A673 (cell line): ENCODE measurements at regions not wholly inside any gene's neighbourhood (a gene's known extent, or its start where the extent isn't known, plus 50 kb on each side); places are given as distances from the start of the nearest gene placed in this dataset.

ENCODE experiments used
- BruUV-seq: library from RNA; stranded (reverse); fragments of 400-500 nt; replicated peaks from 2 replicates; lab custom pipeline; 2021; lab: Mats Ljungman, UMichigan
- CTCF ChIA-PET: fragments of 300-600 bp; sonication (Branson Sonifier 250); formaldehyde crosslinking; loops from one replicate; lab custom pipeline; 2022; ENCODE audit warnings: antibody characterized with exemption; lab: Charles Lee
- POLR2A ChIA-PET: fragments of 300-600 bp; sonication (Branson Sonifier 250); formaldehyde crosslinking; loops from one replicate; lab custom pipeline; 2022; ENCODE audit warnings: antibody characterized with exemption; ENCODE audit not compliant: low non-redundant PET; lab: Charles Lee
- DNase-seq: peaks from one replicate; pipeline ENCODE4 v3.0.0-alpha.2; 2015; ENCODE audit warnings: low spot score
- H3K27ac ChIP-seq: fragments of 200-600 bp; sonication (generic); 2 replicates; pipeline ENCODE4 v1.5.1; 2016; ENCODE audit warnings: mixed run types, low read depth, mild to moderate bottlenecking, mixed read lengths, antibody characterized with exemption, low read length; ENCODE audit not compliant: poor library complexity, severe bottlenecking
- H3K27me3 ChIP-seq: fragments of 200-600 bp; sonication (generic); replicated peaks from 2 replicates; pipeline ENCODE4 v1.6.1; 2017; ENCODE audit warnings: mixed run types, low read depth, mild to moderate bottlenecking, mixed read lengths, antibody characterized with exemption, low read length; ENCODE audit not compliant: insufficient read depth, poor library complexity
- H3K36me3 ChIP-seq: fragments of 200-600 bp; sonication (generic); 2 replicates; pipeline ENCODE4 v1.6.1; 2016; ENCODE audit warnings: mixed run types, mild to moderate bottlenecking, mixed read lengths, antibody characterized with exemption, low read length; ENCODE audit not compliant: insufficient read depth, poor library complexity, severe bottlenecking
- H3K4me1 ChIP-seq: fragments of 200-600 bp; sonication (generic); 2 replicates; pipeline ENCODE4 v1.6.1; 2017; ENCODE audit warnings: mixed run types, mild to moderate bottlenecking, mixed read lengths, antibody characterized with exemption, low read length; ENCODE audit not compliant: insufficient read depth, poor library complexity, severe bottlenecking
- H3K4me3 ChIP-seq: fragments of 200-600 bp; sonication (generic); 2 replicates; pipeline ENCODE4 v1.5.1; 2016; ENCODE audit warnings: low read depth, mixed run types, mild to moderate bottlenecking, mixed read lengths, low read length; ENCODE audit not compliant: poor library complexity, severe bottlenecking
- H3K9me3 ChIP-seq: fragments of 200-600 bp; sonication (generic); 2 replicates; pipeline ENCODE4 v1.6.1; 2016; ENCODE audit warnings: mixed run types, low read depth, mild to moderate bottlenecking, mixed read lengths, antibody characterized with exemption, low read length; ENCODE audit not compliant: poor library complexity, severe bottlenecking
- EZH2 ChIP-seq: fragments of 200-600 bp; sonication (generic); IDR thresholded peaks from 2 replicates; pipeline ENCODE4 v1.6.1; 2017; ENCODE audit warnings: borderline replicate concordance, low read depth, mild to moderate bottlenecking, mixed read lengths, antibody characterized with exemption, low read length; ENCODE audit not compliant: poor library complexity, severe bottlenecking
- intact Hi-C: fragments of 100-400 bp; cut with micrococcal nuclease; formaldehyde crosslinking; loops from one replicate; pipeline ENCODE4 v1.10.0; 2022; ENCODE audit not compliant: unreplicated experiment
- TF ChIP-seq, protein P1 (sequence below): fragments of 300-800, 200-600 bp; sonication (generic); conservative IDR thresholded peaks from 2 replicates; pipeline ENCODE4 v1.5.1; 2017; ENCODE audit warnings: low read depth, mild to moderate bottlenecking, antibody characterized with exemption, low read length, moderate library complexity, mixed read lengths

DNA sequence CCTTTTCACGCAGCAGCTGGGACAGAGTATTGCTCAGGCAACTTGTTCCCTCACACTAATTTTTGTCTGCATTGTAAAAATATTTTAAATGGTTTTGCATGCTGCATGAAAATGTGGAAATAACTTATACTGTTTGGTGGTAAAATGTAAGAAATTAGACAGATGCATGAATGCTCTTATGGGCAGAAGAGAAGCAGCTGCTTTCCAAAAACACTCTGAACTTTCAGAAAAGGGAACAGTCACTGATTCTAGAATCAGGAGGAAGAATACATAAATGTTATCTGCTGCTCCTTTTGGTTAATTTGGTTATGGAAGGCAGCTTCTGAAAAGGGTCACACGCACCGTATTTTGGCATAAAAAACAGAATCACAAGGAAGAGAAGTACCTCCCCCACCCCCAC lies 87.0 kb upstream of the RUNX1 start:
- Histone ChIP-seq H3K36me3 (no peaks in the 10 kb centered on the region), H3K4me3 (no peak overlapping the region), H3K27ac (no peak overlapping the region), H3K9me3 (no peaks in the 10 kb centered on the region), H3K4me1 (no peaks in the 10 kb centered on the region), H3K27me3 (no peaks in the 10 kb centered on the region)
- intact Hi-C loops, result no loop called here
- no TSS peak for BruUV-seq
- ChIA-PET POLR2A (no interaction called here), CTCF (no interaction called here)
- TF ChIP-seq EZH2, result no peak
- TF ChIP-seq, protein P1, sequence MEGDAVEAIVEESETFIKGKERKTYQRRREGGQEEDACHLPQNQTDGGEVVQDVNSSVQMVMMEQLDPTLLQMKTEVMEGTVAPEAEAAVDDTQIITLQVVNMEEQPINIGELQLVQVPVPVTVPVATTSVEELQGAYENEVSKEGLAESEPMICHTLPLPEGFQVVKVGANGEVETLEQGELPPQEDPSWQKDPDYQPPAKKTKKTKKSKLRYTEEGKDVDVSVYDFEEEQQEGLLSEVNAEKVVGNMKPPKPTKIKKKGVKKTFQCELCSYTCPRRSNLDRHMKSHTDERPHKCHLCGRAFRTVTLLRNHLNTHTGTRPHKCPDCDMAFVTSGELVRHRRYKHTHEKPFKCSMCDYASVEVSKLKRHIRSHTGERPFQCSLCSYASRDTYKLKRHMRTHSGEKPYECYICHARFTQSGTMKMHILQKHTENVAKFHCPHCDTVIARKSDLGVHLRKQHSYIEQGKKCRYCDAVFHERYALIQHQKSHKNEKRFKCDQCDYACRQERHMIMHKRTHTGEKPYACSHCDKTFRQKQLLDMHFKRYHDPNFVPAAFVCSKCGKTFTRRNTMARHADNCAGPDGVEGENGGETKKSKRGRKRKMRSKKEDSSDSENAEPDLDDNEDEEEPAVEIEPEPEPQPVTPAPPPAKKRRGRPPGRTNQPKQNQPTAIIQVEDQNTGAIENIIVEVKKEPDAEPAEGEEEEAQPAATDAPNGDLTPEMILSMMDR, result no peak
- DNase-seq, result no peak

DNA sequence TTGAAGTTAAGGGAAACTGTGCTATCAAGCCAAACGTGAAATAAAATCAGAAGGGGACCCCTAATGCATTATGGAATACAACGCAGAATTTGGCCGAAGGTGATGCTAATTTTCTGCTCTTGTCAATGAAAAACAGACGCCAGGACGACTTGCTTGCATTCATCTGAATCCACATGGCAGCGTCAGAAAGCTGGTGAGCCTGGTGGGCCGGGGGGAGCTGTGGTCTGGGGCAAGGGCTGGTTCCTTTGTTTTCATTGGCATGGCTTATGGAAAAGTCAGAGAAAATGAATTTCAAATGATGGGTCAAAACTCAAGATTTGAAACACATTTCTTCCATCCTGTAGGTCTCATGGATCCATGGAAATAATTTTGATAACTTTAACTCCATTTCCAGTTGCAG lies 86.4 kb upstream of the RUNX1 start:
- H3K36me3 ChIP-seq, result no peaks in the 10 kb centered on the region
- BruUV-seq, result no TSS peak
- no peak overlapping the region for H3K27ac ChIP-seq
- ChIA-PET POLR2A (no interaction called here), CTCF (no interaction called here)
- no peaks in the 10 kb centered on the region for H3K9me3 ChIP-seq
- no peak overlapping the region for H3K4me3 ChIP-seq
- intact Hi-C loops, result no loop called here
- H3K27me3 ChIP-seq, result no peaks in the 10 kb centered on the region
- no peaks in the 10 kb centered on the region for H3K4me1 ChIP-seq
- TF ChIP-seq EZH2, result no peak
- TF ChIP-seq, protein P1, result no peak
- no peak for DNase-seq

DNA sequence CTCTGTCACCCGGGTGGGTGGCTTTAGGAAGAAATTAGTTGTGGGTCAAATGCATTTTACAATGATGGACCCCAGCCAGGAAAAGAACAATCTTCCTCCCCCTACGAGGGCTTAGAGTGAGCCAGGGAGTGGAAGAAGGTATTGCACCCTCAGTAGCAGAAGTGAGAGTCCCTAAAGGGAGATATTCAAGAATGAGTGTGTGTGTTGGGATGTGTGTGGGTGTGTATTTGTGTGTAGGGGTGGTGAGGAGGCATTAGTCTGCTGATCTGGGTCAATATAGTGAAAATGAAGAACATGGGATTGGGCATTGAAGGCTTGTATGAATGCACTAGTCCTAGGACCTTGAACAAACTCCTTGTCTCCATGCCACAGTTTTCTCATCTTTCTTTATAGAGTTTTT lies 85.2 kb upstream of the RUNX1 start:
- ChIA-PET CTCF (no interaction called here), POLR2A (no interaction called here)
- Histone ChIP-seq H3K27ac (no peak overlapping the region), H3K36me3 (no peaks in the 10 kb centered on the region), H3K4me3 (no peak overlapping the region), H3K9me3 (no peaks in the 10 kb centered on the region), H3K4me1 (no peaks in the 10 kb centered on the region), H3K27me3 (no peaks in the 10 kb centered on the region)
- intact Hi-C loops, result no loop called here
- TF ChIP-seq, protein P1, result no peak
- no peak for TF ChIP-seq EZH2
- no TSS peak for BruUV-seq
- no peak for DNase-seq
